Esophagus muscularis mucosa (tissue), 3 donors: ENCODE measurements at regions not wholly inside any gene's neighbourhood (a gene's known extent, or its start where the extent isn't known, plus 50 kb on each side); places are given as distances from the start of the nearest gene placed in this dataset.

ENCODE experiments used
- CTCF ChIP-seq, 3 experiments: fragments of 200-600 bp in 2 of 3; fragments of 450-650 bp in 1 of 3; sonication (generic) in 2 of 3; IDR thresholded peaks; one replicate each; pipeline ENCODE4 v1.5.1; 2017 to 2019; ENCODE audit warnings: antibody characterized with exemption in 3 of 3, mild to moderate bottlenecking in 2 of 3, moderate library complexity in 1 of 3
- POLR2A ChIP-seq: fragments of 450-650 bp; IDR thresholded peaks from one replicate; pipeline ENCODE4 v1.6.1; 2017; ENCODE audit warnings: antibody characterized with exemption, moderate library complexity, mild to moderate bottlenecking, low read depth

- TF ChIP-seq CTCF (IDR thresholded peaks at IDR 0.05) (no peak), POLR2A (no peak)
Observed at GRCh38 chr7:19455623-19456022, 253.2 kb downstream of the POLR1F start.
